ENCODE measurements at regions not wholly inside any gene's neighbourhood (a gene's known extent, or its start where the extent isn't known, plus 50 kb on each side); places are given as distances from the start of the nearest gene placed in this dataset.

- Histone ChIP-seq H3K79me2 (ENCODE audit: control insufficient read depth, insufficient read depth, low read length) (no peaks in the 10 kb centered on the region), H3K4me2 (ENCODE audit: insufficient read depth, low read length) (no peak overlapping the region), H3K4me3 (replicated peaks in 1 of 3; ENCODE audit: insufficient read depth in 1 of 3, low read depth in 1 of 3, low read length in 3 of 3) (no peak overlapping the region), H3K9me1 (replicated peaks; ENCODE audit: control insufficient read depth, extremely low read depth, insufficient read depth, low read length) (no peaks in the 10 kb centered on the region), H3K9ac (replicated peaks; ENCODE audit: extremely low read depth, insufficient read depth, low read length) (no peak overlapping the region), H3K36me3 (ENCODE audit: control insufficient read depth in 2 of 2, extremely low read depth in 1 of 2, insufficient read depth in 2 of 2, low read length in 2 of 2) (no peaks in the 10 kb centered on the region), H3K27me3 (ENCODE audit: control insufficient read depth in 2 of 2, insufficient read depth in 2 of 2, low read length in 2 of 2) (no peaks in the 10 kb centered on the region), H2AFZ (ENCODE audit: low read depth, low read length) (no peak overlapping the region), H3K9me3 (replicated peaks; ENCODE audit: control insufficient read depth, insufficient read depth, low read length) (no peaks in the 10 kb centered on the region), H3K4me1 (ENCODE audit: control insufficient read depth, extremely low read depth, insufficient read depth, low read length) (no peaks in the 10 kb centered on the region), H4K20me1 (replicated peaks; ENCODE audit: control insufficient read depth, extremely low read depth, insufficient read depth, low read length) (no peaks in the 10 kb centered on the region), H3K27ac (ENCODE audit: insufficient read depth, low read depth, low read length) (no peak overlapping the region)
- TF ChIP-seq POLR2AphosphoS5 (IDR thresholded peaks at IDR 0.05; ENCODE audit: insufficient read depth, low read depth, low read length) (no peak), MAX (IDR thresholded peaks at IDR 0.05; ENCODE audit: insufficient read depth, insufficient read length) (no peak), EZH2 (IDR thresholded peaks at IDR 0.05; ENCODE audit: borderline replicate concordance, low read depth, low read length, severe bottlenecking) (no peak), GATA2 (IDR thresholded peaks at IDR 0.05; ENCODE audit: insufficient read depth, insufficient read length, low read depth, low read length) (no peak)
- no peak for DNase-seq (ENCODE audit: low read depth, low spot score)
- no peak for FAIRE-seq
- no TSS peak for BruUV-seq (replicated peaks)
- POLR2A ChIA-PET: no interaction called here
- CTCF ChIA-PET: interaction anchor here (1.7 to 2.1 kb wide), 2 partner anchors 12 to 21 kb away, joined by 5 to 6 read pairs; no protein-coding TSS in a partner anchor
- dilution Hi-C loops (cut with MboI; ENCODE audit: extremely low pct_ligation_motif_present, low sequenced_read_pairs): no loop called here
- intact Hi-C loops (cut with micrococcal nuclease): no loop called here
Measured at GRCh38 chr11:128260398-128260797, 327.0 kb downstream of the ETS1 start.

GRCh38 chr11:128259816-128260215 is 327.5 kb downstream of the ETS1 start:
- Histone ChIP-seq H3K9me1 (replicated peaks; ENCODE audit: control insufficient read depth, extremely low read depth, insufficient read depth, low read length) (no peaks in the 10 kb centered on the region), H4K20me1 (replicated peaks; ENCODE audit: control insufficient read depth, extremely low read depth, insufficient read depth, low read length) (no peaks in the 10 kb centered on the region), H3K36me3 (ENCODE audit: control insufficient read depth in 2 of 2, extremely low read depth in 1 of 2, insufficient read depth in 2 of 2, low read length in 2 of 2) (no peaks in the 10 kb centered on the region), H3K4me2 (ENCODE audit: insufficient read depth, low read length) (no peak overlapping the region), H3K4me1 (ENCODE audit: control insufficient read depth, extremely low read depth, insufficient read depth, low read length) (no peaks in the 10 kb centered on the region), H3K4me3 (replicated peaks in 1 of 3; ENCODE audit: insufficient read depth in 1 of 3, low read depth in 1 of 3, low read length in 3 of 3) (no peak overlapping the region), H2AFZ (ENCODE audit: low read depth, low read length) (no peak overlapping the region), H3K9ac (replicated peaks; ENCODE audit: extremely low read depth, insufficient read depth, low read length) (no peak overlapping the region), H3K9me3 (replicated peaks; ENCODE audit: control insufficient read depth, insufficient read depth, low read length) (no peaks in the 10 kb centered on the region), H3K27ac (ENCODE audit: insufficient read depth, low read depth, low read length) (no peak overlapping the region), H3K27me3 (ENCODE audit: control insufficient read depth in 2 of 2, insufficient read depth in 2 of 2, low read length in 2 of 2) (no peaks in the 10 kb centered on the region), H3K79me2 (ENCODE audit: control insufficient read depth, insufficient read depth, low read length) (no peaks in the 10 kb centered on the region)
- dilution Hi-C loops (cut with MboI; ENCODE audit: extremely low pct_ligation_motif_present, low sequenced_read_pairs) (no loop called here), intact Hi-C loops (cut with micrococcal nuclease) (no loop called here)
- DNase-seq (ENCODE audit: low read depth, low spot score): no peak
- CTCF ChIA-PET: interaction anchor here (1.7 to 2.1 kb wide), 2 partner anchors 11 to 21 kb away, joined by 5 to 6 read pairs; no protein-coding TSS in a partner anchor
- BruUV-seq (replicated peaks): no TSS peak
- no peak for FAIRE-seq
- TF ChIP-seq CTCF (IDR thresholded peaks at IDR 0.05; ENCODE audit: extremely low read depth in 1 of 2, insufficient read depth in 1 of 2, low read depth in 1 of 2, low read length in 2 of 2) (no peak), JUN (IDR thresholded peaks at IDR 0.05; ENCODE audit: borderline replicate concordance, insufficient read depth, insufficient read length, low read depth) (no peak), FOS (IDR thresholded peaks at IDR 0.05; ENCODE audit: borderline replicate concordance, insufficient read depth, low read length) (no peak), MAX (IDR thresholded peaks at IDR 0.05; ENCODE audit: insufficient read depth, insufficient read length) (no peak), POLR2AphosphoS5 (IDR thresholded peaks at IDR 0.05; ENCODE audit: insufficient read depth, low read depth, low read length) (no peak), EZH2 (IDR thresholded peaks at IDR 0.05; ENCODE audit: borderline replicate concordance, low read depth, low read length, severe bottlenecking) (no peak), MYC (IDR thresholded peaks at IDR 0.05; ENCODE audit: low read depth, low read length) (no peak), POLR2A (IDR thresholded peaks at IDR 0.05; ENCODE audit: low read depth, low read length) (no peak), GATA2 (IDR thresholded peaks at IDR 0.05; ENCODE audit: insufficient read depth, insufficient read length, low read depth, low read length) (no peak)
- POLR2A ChIA-PET: no interaction called here

Data from endothelial cell of umbilical vein (primary cell).